ENCODE measurements at regions not wholly inside any gene's neighbourhood (a gene's known extent, or its start where the extent isn't known, plus 50 kb on each side); places are given as distances from the start of the nearest gene placed in this dataset.

GRCh38 chr1:62978741-62979140 lies 194.8 kb downstream of the ATG4C start:
- TF ChIP-seq CTCF (optimal IDR thresholded peaks at IDR 0.05 in 1 of 3, IDR thresholded peaks at IDR 0.05 in 1 of 3, conservative IDR thresholded peaks at IDR 0.05 in 1 of 3; ENCODE audit: extremely low read depth in 1 of 3, insufficient read depth in 2 of 3, low read length in 3 of 3): no peak
- TF ChIP-seq EZH2 (IDR thresholded peaks at IDR 0.05; ENCODE audit: low read length): no peak

Measured in keratinocyte (primary cell).